SK-N-SH (cell line): ENCODE measurements at regions not wholly inside any gene's neighbourhood (a gene's known extent, or its start where the extent isn't known, plus 50 kb on each side); places are given as distances from the start of the nearest gene placed in this dataset.

Source experiments
- CTCF ChIA-PET: fragments of 300-600, 350-600 bp; formaldehyde crosslinking; extraction: SDS; loops from one replicate; lab custom pipeline; 2021; lab: Yijun Ruan, JAX
- POLR2A ChIA-PET: fragments of 350-600 bp; sonication (Branson Sonifier 250); formaldehyde crosslinking; extraction: SDS; loops from one replicate; lab custom pipeline; 2020; ENCODE audit warnings: antibody characterized with exemption, inconsistent platforms; lab: Yijun Ruan, JAX
- DNase-seq: peaks from one replicate; pipeline ENCODE4 v3.0.0; 2012
- H2AFZ ChIP-seq: fragments of 200-600 bp; sonication (generic); 2 replicates; pipeline ENCODE4 v1.8.1; 2016; ENCODE audit warnings: antibody characterized with exemption, mild to moderate bottlenecking, low read depth
- H3F3A ChIP-seq: fragments of 200-600 bp; sonication (generic); replicated peaks from 2 replicates; pipeline ENCODE3; 2016; ENCODE audit warnings: antibody characterized with exemption, mild to moderate bottlenecking; ENCODE audit not compliant: insufficient read depth
- H3K27ac ChIP-seq, 2 experiments: fragments of 200-500 bp in 1 of 2; fragments of 200-600 bp in 1 of 2; sonication (Bioruptor generic) in 1 of 2; sonication (generic), shearing (Covaris generic) in 1 of 2; 2 replicates each; pipeline versions ENCODE4 v1.5.1 to v1.6.1; 2014 to 2016; ENCODE audit warnings: low read depth in 2 of 2, inconsistent platforms in 1 of 2, low read length in 1 of 2, mild to moderate bottlenecking in 1 of 2, mixed read lengths in 1 of 2
- H3K27me3 ChIP-seq: fragments of 200-600 bp; sonication (generic), shearing (Covaris generic); 2 replicates; pipeline ENCODE4 v1.6.1; 2016; ENCODE audit warnings: mixed run types; ENCODE audit not compliant: insufficient read depth
- H3K36me3 ChIP-seq, 2 experiments: fragments of 200-500 bp in 1 of 2; fragments of 200-600 bp in 1 of 2; sonication (Bioruptor generic) in 1 of 2; sonication (generic) in 1 of 2; replicated peaks in 1 of 2; 2 replicates each; pipeline versions ENCODE3 to v1.5.1; 2014 to 2016; ENCODE audit warnings: low read length in 1 of 2, mild to moderate bottlenecking in 1 of 2; ENCODE audit not compliant: insufficient read depth in 2 of 2, control insufficient read depth in 1 of 2
- H3K4me1 ChIP-seq, 2 experiments: fragments of 200-500 bp in 1 of 2; fragments of 200-600 bp in 1 of 2; sonication (Bioruptor generic) in 1 of 2; sonication (generic), shearing (Covaris generic) in 1 of 2; 2 replicates each; pipeline versions ENCODE4 v1.5.1 to v1.6.1; 2014 to 2016; ENCODE audit warnings: low read depth in 1 of 2, low read length in 1 of 2, mixed run types in 1 of 2; ENCODE audit not compliant: insufficient read depth in 2 of 2, control insufficient read depth in 1 of 2
- H3K4me2 ChIP-seq: fragments of 200-600 bp; sonication (generic), shearing (Covaris generic); 2 replicates; pipeline ENCODE4 v1.6.1; 2017; ENCODE audit warnings: mixed run types
- H3K4me3 ChIP-seq, 2 experiments: fragments of 200-500 bp in 1 of 2; fragments of 200-600 bp in 1 of 2; sonication (Bioruptor generic) in 1 of 2; sonication (generic), shearing (Covaris generic) in 1 of 2; 2 replicates each; pipeline versions ENCODE4 v1.5.1 to v1.8.1; 2014 to 2016; ENCODE audit warnings: low read depth in 2 of 2, inconsistent platforms in 1 of 2, low read length in 1 of 2, mild to moderate bottlenecking in 1 of 2, mixed read lengths in 1 of 2, moderate library complexity in 1 of 2
- H3K79me2 ChIP-seq: fragments of 200-600 bp; sonication (generic); 2 replicates; pipeline ENCODE4 v1.8.1; 2017; ENCODE audit warnings: mild to moderate bottlenecking; ENCODE audit not compliant: insufficient read depth
- H3K9ac ChIP-seq: fragments of 200-600 bp; sonication (generic); 2 replicates; pipeline ENCODE4 v1.6.1; 2017; ENCODE audit warnings: mixed run types
- H3K9me2 ChIP-seq: fragments of 200-600 bp; sonication (generic); 2 replicates; pipeline ENCODE4 v1.6.1; 2017; ENCODE audit warnings: mixed run types
- H3K9me3 ChIP-seq: fragments of 200-600 bp; sonication (generic); 2 replicates; pipeline ENCODE4 v1.6.1; 2017; ENCODE audit warnings: mixed run types, mild to moderate bottlenecking, moderate library complexity
- H4K20me1 ChIP-seq: fragments of 200-600 bp; sonication (generic); 2 replicates; pipeline ENCODE4 v1.6.1; 2017; ENCODE audit warnings: mild to moderate bottlenecking, mixed run types; ENCODE audit not compliant: insufficient read depth
- ELF1 ChIP-seq: IDR thresholded peaks from 2 replicates; pipeline ENCODE4 v1.4.0; 2012
- EP300 ChIP-seq, 2 experiments: IDR thresholded peaks; 2 replicates each; pipeline versions ENCODE4 v1.4.0 to v1.6.1; 2012; ENCODE audit warnings: borderline replicate concordance in 1 of 2, low read depth in 1 of 2, low read length in 1 of 2
- EZH2phosphoT487 ChIP-seq: fragments of 200-600 bp; sonication (generic); IDR thresholded peaks from 2 replicates; pipeline ENCODE4 v1.6.1; 2017; ENCODE audit warnings: low read depth, mixed run types, mild to moderate bottlenecking, antibody characterized with exemption, moderate library complexity, borderline replicate concordance
- FOSL2 ChIP-seq: IDR thresholded peaks from 2 replicates; pipeline ENCODE4 v1.4.0; 2012; ENCODE audit warnings: low read depth, mild to moderate bottlenecking, moderate library complexity, borderline replicate concordance
- FOXJ3 ChIP-seq: sonication (generic); formaldehyde crosslinking; IDR thresholded peaks from 2 replicates; pipeline ENCODE4 v1.5.1; 2020; ENCODE audit warnings: mild to moderate bottlenecking, missing genetic modification reagents
- FOXM1 ChIP-seq: IDR thresholded peaks from 2 replicates; pipeline ENCODE4 v1.4.0; 2012; ENCODE audit warnings: low read depth, mild to moderate bottlenecking
- MAX ChIP-seq: IDR thresholded peaks from 2 replicates; pipeline ENCODE4 v1.4.0; 2012; ENCODE audit warnings: low read depth
- NFIC ChIP-seq: IDR thresholded peaks from 2 replicates; pipeline ENCODE4 v1.4.0; 2012; ENCODE audit warnings: borderline replicate concordance
- REST ChIP-seq: IDR thresholded peaks from 2 replicates; pipeline ENCODE4 v1.6.1; 2012; ENCODE audit warnings: mild to moderate bottlenecking, low read depth, low read length, moderate library complexity
- RXRA ChIP-seq: IDR thresholded peaks from 2 replicates; pipeline ENCODE4 v1.4.0; 2012; ENCODE audit warnings: low read depth, mild to moderate bottlenecking, borderline replicate concordance
- SMC3 ChIP-seq: IDR thresholded peaks from 2 replicates; pipeline ENCODE4 v1.6.1; 2012; ENCODE audit warnings: low read depth, low read length, improper control_type of control experiment
- TCF12 ChIP-seq: IDR thresholded peaks from 2 replicates; pipeline ENCODE4 v1.4.0; 2012
- USF1 ChIP-seq: IDR thresholded peaks from 2 replicates; pipeline ENCODE4 v1.4.0; 2012; ENCODE audit warnings: low read depth, borderline replicate concordance
- YY1 ChIP-seq: IDR thresholded peaks from 2 replicates; pipeline ENCODE4 v1.4.0; 2012; ENCODE audit warnings: low read depth, mild to moderate bottlenecking
- WGBS: methylation state at CpG from one replicate; pipeline ENCODE4 v1.1.6; 2017; ENCODE audit warnings: low lambda C conversion rate; 5-methylcytosine and 5-hydroxymethylcytosine counted together
- TF ChIP-seq, protein P1 (sequence below): IDR thresholded peaks from 2 replicates; pipeline ENCODE4 v1.4.0; 2012; ENCODE audit warnings: low read depth, borderline replicate concordance

GRCh38 chr20:21956591-21956990, 251.1 kb downstream of the PAX1 start:
- no peaks in the 10 kb centered on the region for H3K9me2 ChIP-seq
- H3K4me3 ChIP-seq: no peak overlapping the region
- ChIA-PET POLR2A (no interaction called here), CTCF (no interaction called here)
- TF ChIP-seq EP300 (IDR thresholded peaks at IDR 0.05; ENCODE audit: borderline replicate concordance in 1 of 2, low read depth in 1 of 2, low read length in 1 of 2) (no peak), ELF1 (no peak), FOXM1 (no peak), TCF12 (no peak)
- H3F3A ChIP-seq: no peaks in the 10 kb centered on the region
- no peak overlapping the region for H2AFZ ChIP-seq
- H3K79me2 ChIP-seq: no peaks in the 10 kb centered on the region
- no peak overlapping the region for H3K9ac ChIP-seq
- H3K27ac ChIP-seq: no peak overlapping the region
- no peak overlapping the region for H3K4me2 ChIP-seq
- no peaks in the 10 kb centered on the region for H3K4me1 ChIP-seq
- H3K9me3 ChIP-seq: peaks cover 13% of the 10 kb centered on the region; the same call in 1 of the 2 replicates
- H3K27me3 ChIP-seq: no peaks in the 10 kb centered on the region
- H3K36me3 ChIP-seq: no peaks in the 10 kb centered on the region
- no peak for DNase-seq
- H4K20me1 ChIP-seq: no peaks in the 10 kb centered on the region

DNA sequence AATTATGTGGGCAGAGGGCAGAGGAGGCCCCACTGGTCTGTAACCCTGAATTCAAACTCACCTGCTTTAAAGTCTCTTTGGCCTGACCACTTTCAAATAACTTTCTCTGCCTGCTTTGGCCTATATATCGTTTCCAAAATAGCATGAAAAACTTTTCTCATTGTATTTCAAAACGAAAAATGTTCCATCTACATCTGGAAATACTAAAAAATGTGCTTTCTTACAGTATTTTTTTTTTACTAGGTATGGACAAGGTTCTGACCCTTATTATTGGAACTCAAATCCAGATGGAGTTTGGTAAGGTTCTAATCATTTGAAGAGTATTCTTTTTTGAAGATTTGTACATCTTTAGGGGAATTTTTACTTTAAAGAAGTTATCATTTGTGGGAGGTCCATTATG, 241.9 kb downstream of the PAX1 start:
- DNase-seq: no peak
- Histone ChIP-seq H3K27ac (no peak overlapping the region), H3K4me2 (no peak overlapping the region), H3K9me2 (no peaks in the 10 kb centered on the region), H3K79me2 (no peaks in the 10 kb centered on the region), H3K36me3 (no peaks in the 10 kb centered on the region), H3K4me3 (no peak overlapping the region), H3K4me1 (no peaks in the 10 kb centered on the region), H4K20me1 (no peaks in the 10 kb centered on the region), H2AFZ (no peak overlapping the region), H3F3A (no peaks in the 10 kb centered on the region), H3K27me3 (no peaks in the 10 kb centered on the region), H3K9me3 (no peaks in the 10 kb centered on the region), H3K9ac (no peak overlapping the region)
- ChIA-PET CTCF (no interaction called here), POLR2A (no interaction called here)
- 2% methylated on average over 2 of the region's 2 CpGs for WGBS
- TF ChIP-seq FOSL2: no peak
- TF ChIP-seq, all 33 proteins: peak for 0

- Histone ChIP-seq H3K9me3 (no peaks in the 10 kb centered on the region), H3K36me3 (no peaks in the 10 kb centered on the region), H3K9me2 (no peaks in the 10 kb centered on the region), H2AFZ (no peak overlapping the region), H3K9ac (no peak overlapping the region), H3K27ac (no peak overlapping the region), H3F3A (no peaks in the 10 kb centered on the region), H3K79me2 (no peaks in the 10 kb centered on the region), H4K20me1 (no peaks in the 10 kb centered on the region), H3K4me2 (no peak overlapping the region), H3K27me3 (no peaks in the 10 kb centered on the region), H3K4me3 (no peak overlapping the region), H3K4me1 (no peaks in the 10 kb centered on the region)
- POLR2A ChIA-PET: no interaction called here
- TF ChIP-seq, protein P1, sequence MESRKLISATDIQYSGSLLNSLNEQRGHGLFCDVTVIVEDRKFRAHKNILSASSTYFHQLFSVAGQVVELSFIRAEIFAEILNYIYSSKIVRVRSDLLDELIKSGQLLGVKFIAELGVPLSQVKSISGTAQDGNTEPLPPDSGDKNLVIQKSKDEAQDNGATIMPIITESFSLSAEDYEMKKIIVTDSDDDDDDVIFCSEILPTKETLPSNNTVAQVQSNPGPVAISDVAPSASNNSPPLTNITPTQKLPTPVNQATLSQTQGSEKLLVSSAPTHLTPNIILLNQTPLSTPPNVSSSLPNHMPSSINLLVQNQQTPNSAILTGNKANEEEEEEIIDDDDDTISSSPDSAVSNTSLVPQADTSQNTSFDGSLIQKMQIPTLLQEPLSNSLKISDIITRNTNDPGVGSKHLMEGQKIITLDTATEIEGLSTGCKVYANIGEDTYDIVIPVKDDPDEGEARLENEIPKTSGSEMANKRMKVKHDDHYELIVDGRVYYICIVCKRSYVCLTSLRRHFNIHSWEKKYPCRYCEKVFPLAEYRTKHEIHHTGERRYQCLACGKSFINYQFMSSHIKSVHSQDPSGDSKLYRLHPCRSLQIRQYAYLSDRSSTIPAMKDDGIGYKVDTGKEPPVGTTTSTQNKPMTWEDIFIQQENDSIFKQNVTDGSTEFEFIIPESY: no peak
- TF ChIP-seq FOXJ3: no peak
- no peak for TF ChIP-seq USF1
- TF ChIP-seq TCF12: no peak
- TF ChIP-seq NFIC: no peak
- TF ChIP-seq MAX: no peak
- TF ChIP-seq SMC3: no peak
- TF ChIP-seq FOSL2: no peak
- no peak for TF ChIP-seq YY1
- no peak for TF ChIP-seq REST
- no peak for TF ChIP-seq EZH2phosphoT487
- TF ChIP-seq RXRA: no peak
- CTCF ChIA-PET: no interaction called here
- DNase-seq: no peak
- whole genome bisulfite sequencing: 19% methylated on average over 5 of the region's 5 CpGs
Observed at GRCh38 chr20:21944227-21944626, 238.8 kb downstream of the PAX1 start.
